Thymus (tissue), 11 donors: ENCODE measurements at regions not wholly inside any gene's neighbourhood (a gene's known extent, or its start where the extent isn't known, plus 50 kb on each side); places are given as distances from the start of the nearest gene placed in this dataset.

ENCODE experiments used
- DNase-seq, 9 donors: peaks; one replicate each; pipeline ENCODE4 v3.0.0-alpha.2; 2013; ENCODE audit warnings: low spot score in 9 of 9, low read depth in 6 of 9, missing footprints in 1 of 9
- H3K27ac ChIP-seq, 2 donors: one replicate each; pipeline ENCODE4 v1.5.1; 2013; ENCODE audit warnings: control low read depth in 1 of 2, low read depth in 1 of 2, low read length in 1 of 2, mild to moderate bottlenecking in 1 of 2, moderate library complexity in 1 of 2
- H3K27me3 ChIP-seq, 2 donors: one replicate each; pipeline ENCODE4 v1.5.1; 2013; ENCODE audit warnings: low read length in 1 of 2; ENCODE audit not compliant: control insufficient read depth in 2 of 2, insufficient read depth in 1 of 2
- H3K36me3 ChIP-seq, 2 donors: one replicate each; pipeline ENCODE4 v1.5.1; 2013; ENCODE audit warnings: low read length in 1 of 2, mild to moderate bottlenecking in 1 of 2, moderate library complexity in 1 of 2; ENCODE audit not compliant: control insufficient read depth in 2 of 2, insufficient read depth in 2 of 2
- H3K4me1 ChIP-seq, 2 donors: one replicate each; pipeline ENCODE4 v1.5.1; 2013; ENCODE audit warnings: low read length in 2 of 2; ENCODE audit not compliant: control insufficient read depth in 2 of 2, insufficient read depth in 2 of 2
- H3K4me3 ChIP-seq, 2 donors: one replicate each; pipeline ENCODE4 v1.5.1; 2013; ENCODE audit warnings: low read length in 2 of 2, control low read depth in 1 of 2, mild to moderate bottlenecking in 1 of 2
- H3K9me3 ChIP-seq, 2 donors: one replicate each; pipeline ENCODE4 v1.5.1; 2013; ENCODE audit warnings: low read length in 1 of 2, mild to moderate bottlenecking in 1 of 2; ENCODE audit not compliant: control insufficient read depth in 2 of 2, insufficient read depth in 1 of 2
- WGBS: extraction: QIAGEN DNeasy Blood & Tissue Kit; methylation state at CpG from one replicate; pipeline ENCODE4 v1.1.7; 2013; 5-methylcytosine and 5-hydroxymethylcytosine counted together
- donor health status: healthy.

GRCh38 chr9:129525656-129526196 lies 95.2 kb downstream of the C9orf50 start:
- 94% methylated on average over 3 of the region's 3 CpGs for WGBS

DNA sequence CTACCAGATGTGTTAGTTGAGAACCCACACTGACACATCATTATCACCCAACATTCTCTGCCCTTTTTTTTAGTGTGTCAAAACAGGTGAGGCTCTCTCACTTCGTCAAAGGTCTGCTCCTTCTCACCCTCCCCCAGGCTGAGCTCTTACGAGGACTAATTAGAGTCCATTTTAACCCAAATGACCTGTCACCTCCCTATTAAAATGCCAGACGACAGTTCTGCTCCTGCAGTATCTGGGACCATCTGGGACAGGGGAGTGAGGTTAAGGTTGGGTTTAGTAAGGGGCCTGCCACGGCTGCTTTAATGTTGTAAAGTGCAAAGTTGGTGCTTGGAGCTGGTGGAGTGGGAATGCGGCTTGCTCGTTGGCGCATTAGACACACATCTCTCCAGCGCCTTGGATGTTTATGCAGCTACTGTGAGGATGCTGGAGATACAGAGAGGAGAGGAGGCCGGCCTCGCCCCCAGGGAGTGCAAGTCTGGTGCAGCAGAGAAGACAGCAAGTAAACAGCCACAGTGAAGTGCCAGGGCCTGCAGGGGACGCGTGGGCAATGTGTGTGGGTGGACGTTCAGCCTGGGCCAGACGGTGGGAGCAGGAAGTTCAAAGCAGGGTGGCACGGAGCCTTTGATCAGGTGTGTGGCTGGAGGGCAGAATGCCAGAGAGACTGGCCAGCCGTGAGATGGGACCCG lies 96.2 kb downstream of the C9orf50 start:
- no peak for DNase-seq
- Histone ChIP-seq H3K4me1 (no peaks in the 10 kb centered on the region), H3K4me3 (no peak overlapping the region), H3K9me3 (peaks cover 0 to 4% of the 10 kb centered on the region in 2 donors), H3K27ac (no peak overlapping the region), H3K27me3 (peaks cover 0 to 3% of the 10 kb centered on the region in 2 donors), H3K36me3 (no peaks in the 10 kb centered on the region)
- WGBS: 93% methylated on average over 17 of the region's 17 CpGs

More at GRCh38 chr9:129525656-129526196, 95.2 kb downstream of the C9orf50 start:
- DNase-seq: no peak
- Histone ChIP-seq H3K9me3 (peaks cover 0 to 4% of the 10 kb centered on the region in 2 donors), H3K27me3 (peaks cover 0 to 3% of the 10 kb centered on the region in 2 donors), H3K27ac (no peak overlapping the region), H3K4me1 (no peaks in the 10 kb centered on the region), H3K36me3 (no peaks in the 10 kb centered on the region), H3K4me3 (no peak overlapping the region)

DNA sequence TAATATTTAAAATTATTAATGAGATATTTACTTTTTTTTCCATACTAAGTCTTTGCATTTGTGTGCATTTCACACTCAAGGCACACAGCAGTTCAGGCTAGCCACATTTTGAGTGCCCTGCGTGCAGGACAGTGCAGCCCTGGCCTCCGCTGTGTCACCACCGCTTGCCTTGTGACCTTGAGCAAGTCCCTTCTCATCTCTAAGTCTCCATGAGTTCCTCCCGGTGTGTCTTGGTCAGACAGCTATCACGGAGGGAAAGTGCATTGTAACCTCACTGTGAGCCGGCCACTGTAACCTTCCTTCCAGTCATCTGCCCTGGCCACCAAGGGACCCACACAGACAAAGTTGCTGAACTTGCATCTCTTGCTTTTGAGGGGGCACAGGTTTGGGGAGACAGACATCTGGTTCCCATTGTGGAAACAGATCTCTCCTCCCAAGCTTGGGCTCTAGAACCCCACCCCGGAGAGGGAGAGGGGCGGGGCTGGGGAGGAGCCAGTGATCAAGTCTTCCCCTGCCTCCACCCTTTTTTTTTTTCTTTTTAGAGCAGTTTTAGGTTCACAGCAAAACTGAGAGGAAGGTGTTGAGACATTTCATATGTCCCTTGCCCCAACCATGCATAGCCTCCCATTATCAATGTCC lies 96.8 kb downstream of the C9orf50 start:
- no peaks in the 10 kb centered on the region for H3K36me3 ChIP-seq
- 93% methylated on average over 8 of the region's 8 CpGs for WGBS
- no peak overlapping the region for H3K4me3 ChIP-seq
- H3K9me3 ChIP-seq: peaks cover 0 to 4% of the 10 kb centered on the region in 2 donors
- no peak for DNase-seq
- H3K27ac ChIP-seq: no peak overlapping the region
- H3K4me1 ChIP-seq: no peaks in the 10 kb centered on the region
- H3K27me3 ChIP-seq: peaks cover 0 to 3% of the 10 kb centered on the region in 2 donors

- Histone ChIP-seq H3K4me1 (no peaks in the 10 kb centered on the region), H3K27me3 (peaks cover 0 to 3% of the 10 kb centered on the region in 2 donors), H3K27ac (no peak overlapping the region), H3K4me3 (no peak overlapping the region), H3K36me3 (no peaks in the 10 kb centered on the region), H3K9me3 (peaks cover 2 to 8% of the 10 kb centered on the region in 2 donors)
- 57% methylated on average over 7 of the region's 7 CpGs for WGBS
- no peak for DNase-seq
Measured at GRCh38 chr9:129522351-129522750, 98.5 kb downstream of the C9orf50 start.

GRCh38 chr9:129520082-129520481 lies 100.8 kb downstream of the C9orf50 start:
- Histone ChIP-seq H3K27me3 (peaks cover 0 to 3% of the 10 kb centered on the region in 2 donors), H3K27ac (no peak overlapping the region), H3K36me3 (no peaks in the 10 kb centered on the region), H3K4me3 (no peak overlapping the region), H3K9me3 (peaks cover 2 to 9% of the 10 kb centered on the region in 2 donors), H3K4me1 (no peaks in the 10 kb centered on the region)
- DNase-seq: no peak
- WGBS: 92% methylated on average over 3 of the region's 3 CpGs

- DNase-seq: no peak
- Histone ChIP-seq H3K27ac (no peak overlapping the region), H3K27me3 (peaks cover 0 to 3% of the 10 kb centered on the region in 2 donors), H3K4me3 (no peak overlapping the region), H3K9me3 (peaks cover 6 to 27% of the 10 kb centered on the region in 2 donors), H3K4me1 (no peaks in the 10 kb centered on the region), H3K36me3 (no peaks in the 10 kb centered on the region)
Measured at GRCh38 chr9:129518074-129518473, 102.8 kb downstream of the C9orf50 start.

- 96% methylated on average over 7 of the region's 7 CpGs for WGBS
- H3K4me1 ChIP-seq: no peaks in the 10 kb centered on the region
- H3K36me3 ChIP-seq: no peaks in the 10 kb centered on the region
- H3K27me3 ChIP-seq: no peaks in the 10 kb centered on the region
- H3K9me3 ChIP-seq: peaks cover 6 to 35% of the 10 kb centered on the region in 2 donors
- H3K27ac ChIP-seq: no peak overlapping the region
- DNase-seq: no peak
- no peak overlapping the region for H3K4me3 ChIP-seq
Measured at GRCh38 chr9:129517006-129517405, 103.9 kb downstream of the C9orf50 start.

- Histone ChIP-seq H3K9me3 (peaks cover 6 to 44% of the 10 kb centered on the region in 2 donors), H3K36me3 (no peaks in the 10 kb centered on the region), H3K4me3 (no peak overlapping the region), H3K4me1 (no peaks in the 10 kb centered on the region), H3K27me3 (peaks cover 0 to 2% of the 10 kb centered on the region in 2 donors), H3K27ac (no peak overlapping the region)
- no peak for DNase-seq
- WGBS: 90% methylated on average over 2 of the region's 2 CpGs
Measured at GRCh38 chr9:129514891-129515290, 106.0 kb downstream of the C9orf50 start.

DNA sequence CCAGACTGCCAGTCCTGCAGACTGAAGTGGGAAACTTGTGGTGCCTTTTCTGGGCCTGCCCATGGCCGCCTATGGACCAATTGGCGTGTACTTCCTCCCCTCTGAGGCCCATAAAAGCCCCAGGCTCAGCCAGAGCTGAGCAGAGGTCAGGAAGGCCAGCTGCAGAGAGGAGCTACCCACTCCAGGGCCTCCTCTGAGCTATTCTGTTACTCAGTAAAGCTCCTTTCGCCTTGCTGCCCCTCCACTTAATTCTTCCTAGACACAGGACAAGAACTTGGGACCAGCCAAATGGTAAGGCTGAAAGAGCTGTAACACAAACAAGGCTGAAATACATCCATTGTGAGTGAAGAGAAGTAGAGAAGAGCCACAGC lies 106.4 kb downstream of the C9orf50 start:
- Histone ChIP-seq H3K36me3 (no peaks in the 10 kb centered on the region), H3K9me3 (peaks cover 6 to 44% of the 10 kb centered on the region in 2 donors), H3K4me3 (no peak overlapping the region), H3K27ac (no peak overlapping the region), H3K4me1 (no peaks in the 10 kb centered on the region), H3K27me3 (peaks cover 0 to 2% of the 10 kb centered on the region in 2 donors)
- WGBS: 77% methylated on average over 3 of the region's 3 CpGs
- no peak for DNase-seq
